IMR-90 (cell line): ENCODE measurements at regions not wholly inside any gene's neighbourhood (a gene's known extent, or its start where the extent isn't known, plus 50 kb on each side); places are given as distances from the start of the nearest gene placed in this dataset.

Experiments
- ATAC-seq: fragments of 200-7000 bp; cut with Tn5 transposase; 2 replicates; pipeline ENCODE4 v1.9.1; 2020; ENCODE audit warnings: low read depth, mild to moderate bottlenecking, moderate library complexity
- BruUV-seq: library from RNA; stranded (reverse); fragments of 400-500 nt; replicated peaks from 2 replicates; lab custom pipeline; 2021; lab: Mats Ljungman, UMichigan
- CTCF ChIA-PET: fragments of 300-600 bp; formaldehyde crosslinking; extraction: SDS; loops from one replicate; lab custom pipeline; 2021; ENCODE audit warnings: antibody characterized with exemption; lab: Yijun Ruan, JAX
- POLR2A ChIA-PET: fragments of 300-600 bp; sonication (Branson Sonifier 250); formaldehyde crosslinking; loops from one replicate; lab custom pipeline; 2022; ENCODE audit warnings: antibody characterized with exemption; ENCODE audit not compliant: unreplicated experiment; lab: Charles Lee
- DNase-seq: peaks from one replicate; pipeline ENCODE4 v3.0.0; 2013
- H2AFZ ChIP-seq: replicated peaks from 2 replicates; pipeline ENCODE3; 2013; ENCODE audit warnings: low read length, mild to moderate bottlenecking; ENCODE audit not compliant: poor library complexity
- H2AK5ac ChIP-seq: 2 replicates; pipeline ENCODE4 v1.6.1; 2013; ENCODE audit warnings: low read depth, low read length, inconsistent platforms
- H2AK9ac ChIP-seq: replicated peaks from 2 replicates; pipeline ENCODE3; 2013; ENCODE audit warnings: mild to moderate bottlenecking, low read depth, low read length, moderate library complexity; ENCODE audit not compliant: poor library complexity
- H2BK120ac ChIP-seq: 2 replicates; pipeline ENCODE4 v1.6.1; 2013; ENCODE audit warnings: low read depth, low read length, inconsistent platforms
- H2BK15ac ChIP-seq: 3 replicates; pipeline ENCODE4 v1.6.1; 2013; ENCODE audit warnings: low read depth, low read length, inconsistent platforms
- H2BK20ac ChIP-seq: 2 replicates; pipeline ENCODE4 v1.6.1; 2013; ENCODE audit warnings: low read depth, mild to moderate bottlenecking, inconsistent platforms, low read length, moderate library complexity
- H2BK5ac ChIP-seq: 2 replicates; pipeline ENCODE4 v1.6.1; 2013; ENCODE audit warnings: mild to moderate bottlenecking, low read depth, low read length, inconsistent platforms; ENCODE audit not compliant: poor library complexity, severe bottlenecking
- H3K14ac ChIP-seq: replicated peaks from 2 replicates; pipeline ENCODE4 v1.6.1; 2013; ENCODE audit warnings: low read depth, low read length, inconsistent platforms
- H3K18ac ChIP-seq: 2 replicates; pipeline ENCODE4 v1.6.1; 2013; ENCODE audit warnings: low read depth, low read length, control low read depth
- H3K23ac ChIP-seq: 2 replicates; pipeline ENCODE4 v1.6.1; 2013; ENCODE audit warnings: low read depth, low read length, inconsistent platforms
- H3K27ac ChIP-seq: 2 replicates; pipeline ENCODE4 v1.5.1; 2013; ENCODE audit warnings: mild to moderate bottlenecking, control low read depth, low read length; ENCODE audit not compliant: insufficient read depth
- H3K27me3 ChIP-seq: 2 replicates; pipeline ENCODE4 v1.6.1; 2013; ENCODE audit warnings: low read length; ENCODE audit not compliant: control insufficient read depth, insufficient read depth
- H3K36me3 ChIP-seq: 2 replicates; pipeline ENCODE4 v1.6.1; 2013; ENCODE audit warnings: low read length, mixed read lengths; ENCODE audit not compliant: control insufficient read depth, insufficient read depth
- H3K4ac ChIP-seq: 2 replicates; pipeline ENCODE4 v1.6.1; 2013; ENCODE audit warnings: low read depth, low read length, inconsistent platforms
- H3K4me1 ChIP-seq: 2 replicates; pipeline ENCODE4 v1.6.1; 2013; ENCODE audit warnings: low read length, mixed read lengths; ENCODE audit not compliant: control insufficient read depth, insufficient read depth
- H3K4me2 ChIP-seq: 2 replicates; pipeline ENCODE4 v1.6.1; 2013; ENCODE audit warnings: low read depth, mild to moderate bottlenecking, control low read depth, low read length, moderate library complexity
- H3K4me3 ChIP-seq: 2 replicates; pipeline ENCODE4 v1.5.1; 2013; ENCODE audit warnings: low read depth, mild to moderate bottlenecking, control low read depth, low read length, moderate library complexity; ENCODE audit not compliant: insufficient read depth
- H3K56ac ChIP-seq: 2 replicates; pipeline ENCODE4 v1.6.1; 2013; ENCODE audit warnings: low read length, inconsistent platforms; ENCODE audit not compliant: insufficient read depth; ENCODE audit errors: extremely low read depth
- H3K79me1 ChIP-seq, 2 experiments: 2 replicates each; pipeline ENCODE4 v1.6.1; 2013; ENCODE audit warnings: low read length in 2 of 2, inconsistent platforms in 1 of 2, low read depth in 1 of 2
- H3K9ac ChIP-seq: 2 replicates; pipeline ENCODE4 v1.6.1; 2013; ENCODE audit warnings: low read depth, low read length, control low read depth
- H3K9me1 ChIP-seq: 2 replicates; pipeline ENCODE4 v1.6.1; 2013; ENCODE audit warnings: low read length, inconsistent platforms; ENCODE audit not compliant: insufficient read depth
- H3K9me3 ChIP-seq: 2 replicates; pipeline ENCODE4 v1.6.1; 2013; ENCODE audit warnings: low read length; ENCODE audit not compliant: control insufficient read depth, insufficient read depth
- H4K20me1 ChIP-seq: 2 replicates; pipeline ENCODE4 v1.6.1; 2013; ENCODE audit warnings: low read length, inconsistent platforms; ENCODE audit not compliant: insufficient read depth
- H4K5ac ChIP-seq: 2 replicates; pipeline ENCODE4 v1.6.1; 2013; ENCODE audit warnings: mild to moderate bottlenecking, low read depth, low read length, control low read depth
- H4K8ac ChIP-seq, 2 experiments: 2 replicates each; pipeline ENCODE4 v1.6.1; 2013; ENCODE audit warnings: low read depth in 2 of 2, low read length in 2 of 2, control low read depth in 1 of 2, inconsistent platforms in 1 of 2
- H4K91ac ChIP-seq: 2 replicates; pipeline ENCODE4 v1.6.1; 2013; ENCODE audit warnings: low read depth, low read length, inconsistent platforms; ENCODE audit not compliant: insufficient read depth
- BHLHE40 ChIP-seq: fragments of 150-350 bp; IDR thresholded peaks from 2 replicates; pipeline ENCODE4 v1.6.1; 2016; ENCODE audit warnings: mild to moderate bottlenecking, low read depth, low read length
- CEBPB ChIP-seq: IDR thresholded peaks from 2 replicates; pipeline ENCODE4 v1.6.1; 2012; ENCODE audit warnings: low read depth, low read length, improper control_type of control experiment
- CHD1 ChIP-seq: IDR thresholded peaks from 2 replicates; pipeline ENCODE4 v1.6.1; 2012; ENCODE audit warnings: low read depth, low read length, improper control_type of control experiment
- ELK1 ChIP-seq: fragments of 150-350 bp; IDR thresholded peaks from 2 replicates; pipeline ENCODE4 v1.6.1; 2016; ENCODE audit warnings: low read depth, mild to moderate bottlenecking, low read length, moderate library complexity, borderline replicate concordance
- FOS ChIP-seq: fragments of 150-350 bp; IDR thresholded peaks from 2 replicates; pipeline ENCODE4 v1.6.1; 2016; ENCODE audit warnings: low read depth, low read length
- MAFK ChIP-seq: IDR thresholded peaks from 2 replicates; pipeline ENCODE4 v1.6.1; 2012; ENCODE audit warnings: low read depth, low read length, improper control_type of control experiment
- MAZ ChIP-seq: IDR thresholded peaks from 2 replicates; pipeline ENCODE4 v1.6.1; 2012; ENCODE audit warnings: low read depth, mild to moderate bottlenecking, low read length, improper control_type of control experiment, moderate library complexity, borderline replicate concordance
- MXI1 ChIP-seq: IDR thresholded peaks from 2 replicates; pipeline ENCODE4 v1.6.1; 2012; ENCODE audit warnings: low read depth, mild to moderate bottlenecking, low read length, moderate library complexity, borderline replicate concordance
- NFE2L2 ChIP-seq: fragments of 150-350 bp; IDR thresholded peaks from 2 replicates; pipeline ENCODE4 v1.6.1; 2016; ENCODE audit warnings: low read depth, mild to moderate bottlenecking, low read length
- POLR2A ChIP-seq: IDR thresholded peaks from 2 replicates; pipeline ENCODE4 v1.6.1; 2012; ENCODE audit warnings: mild to moderate bottlenecking, low read depth, low read length
- RAD21 ChIP-seq: IDR thresholded peaks from 2 replicates; pipeline ENCODE4 v1.6.1; 2012; ENCODE audit warnings: low read length, improper control_type of control experiment
- RCOR1 ChIP-seq: IDR thresholded peaks from 2 replicates; pipeline ENCODE4 v1.6.1; 2012; ENCODE audit warnings: mild to moderate bottlenecking, low read length, improper control_type of control experiment; ENCODE audit not compliant: insufficient replicate concordance
- RFX5 ChIP-seq: IDR thresholded peaks from 2 replicates; pipeline ENCODE4 v1.8.0; 2012; ENCODE audit warnings: low read depth, mild to moderate bottlenecking, low read length, moderate library complexity
- SMC3 ChIP-seq: fragments of 150-350 bp; IDR thresholded peaks from 2 replicates; pipeline ENCODE4 v1.6.1; 2016; ENCODE audit warnings: low read depth, mild to moderate bottlenecking, antibody characterized with exemption, low read length, moderate library complexity
- USF2 ChIP-seq: fragments of 150-350 bp; IDR thresholded peaks from 2 replicates; pipeline ENCODE4 v1.6.1; 2017; ENCODE audit warnings: mild to moderate bottlenecking, antibody characterized with exemption, low read length, low read depth
- WGBS, 2 experiments: methylation state at CpG; one replicate each; pipeline versions ENCODE4 v1.1.5 to v1.1.7; 2013; ENCODE audit warnings: missing lambda C conversion rate in 2 of 2; ENCODE audit not compliant: insufficient read length in 1 of 2; ENCODE audit errors: extremely low coverage in 2 of 2; 5-methylcytosine and 5-hydroxymethylcytosine counted together
- dilution Hi-C: fragments of 300-500 bp; cut with HindIII; formaldehyde crosslinking; loops from one replicate; pipeline ENCODE4 v1.14.3; 2018; ENCODE audit warnings: low sequenced_read_pairs; ENCODE audit not compliant: unreplicated experiment
- in situ Hi-C: fragments of 300-500 bp; cut with MboI; formaldehyde crosslinking; loops from 3 replicates; pipeline ENCODE4 v1.14.3; 2019; ENCODE audit warnings: low sequenced_read_pairs, inconsistent platforms, mixed read lengths
- intact Hi-C: fragments of 100-400 bp; cut with micrococcal nuclease; formaldehyde crosslinking; loops from 2 replicates; pipeline ENCODE4 v1.10.0; 2022

- DNase-seq (no peak), ATAC-seq (no peak)
- H2AFZ ChIP-seq: no peak overlapping the region
- no CpG with 5 or more reads among the region's 2 CpGs for WGBS, 2 experiments
- H3K9me3 ChIP-seq: no peaks in the 10 kb centered on the region
- H3K18ac ChIP-seq: no peak overlapping the region
- no peak overlapping the region for H3K14ac ChIP-seq
- H2BK120ac ChIP-seq: no peak overlapping the region
- H3K4me2 ChIP-seq: no peak overlapping the region
- no peak overlapping the region; the same call in 2 of the 3 replicates for H2BK15ac ChIP-seq
- no peak overlapping the region for H4K91ac ChIP-seq
- no peaks in the 10 kb centered on the region for H3K27me3 ChIP-seq
- H3K23ac ChIP-seq: no peak overlapping the region
- peaks cover 3% of the 10 kb centered on the region; the same call in 1 of the 2 replicates for H3K9me1 ChIP-seq
- in situ Hi-C loops: no loop called here
- CTCF ChIA-PET: no interaction called here
- H3K56ac ChIP-seq: no peak overlapping the region
- no peak overlapping the region for H3K27ac ChIP-seq
- no peak overlapping the region for H3K4ac ChIP-seq
- no peak overlapping the region for H3K9ac ChIP-seq
- no peaks in the 10 kb centered on the region for H3K36me3 ChIP-seq
- no peak overlapping the region for H4K8ac ChIP-seq
- H3K4me3 ChIP-seq: no peak overlapping the region
- no TSS peak for BruUV-seq
- H3K79me1 ChIP-seq: no peaks in the 10 kb centered on the region
- intact Hi-C loops: no loop called here
- no peak overlapping the region for H4K5ac ChIP-seq
- H2BK20ac ChIP-seq: no peak overlapping the region
- dilution Hi-C loops: no loop called here
- H3K4me1 ChIP-seq: 0 out of 2 replicates have a peak, but pooled peaks cover 2% of the 10 kb centered on the region
- no peak overlapping the region for H2AK5ac ChIP-seq
- H2BK5ac ChIP-seq: no peak overlapping the region
- POLR2A ChIA-PET: no interaction called here
- no peak overlapping the region for H2AK9ac ChIP-seq
- TF ChIP-seq POLR2A (no peak), ELK1 (no peak), USF2 (no peak), RCOR1 (no peak), RFX5 (no peak), SMC3 (no peak), MXI1 (no peak), RAD21 (no peak), CEBPB (no peak), MAFK (no peak), MAZ (no peak), BHLHE40 (no peak), FOS (no peak), NFE2L2 (no peak), CHD1 (no peak)
- no peaks in the 10 kb centered on the region for H4K20me1 ChIP-seq
Measured at GRCh38 chr6:139736325-139736906, 362.0 kb upstream of the CITED2 start.
